ENCODE measurements at regions not wholly inside any gene's neighbourhood (a gene's known extent, or its start where the extent isn't known, plus 50 kb on each side); places are given as distances from the start of the nearest gene placed in this dataset.

DNA sequence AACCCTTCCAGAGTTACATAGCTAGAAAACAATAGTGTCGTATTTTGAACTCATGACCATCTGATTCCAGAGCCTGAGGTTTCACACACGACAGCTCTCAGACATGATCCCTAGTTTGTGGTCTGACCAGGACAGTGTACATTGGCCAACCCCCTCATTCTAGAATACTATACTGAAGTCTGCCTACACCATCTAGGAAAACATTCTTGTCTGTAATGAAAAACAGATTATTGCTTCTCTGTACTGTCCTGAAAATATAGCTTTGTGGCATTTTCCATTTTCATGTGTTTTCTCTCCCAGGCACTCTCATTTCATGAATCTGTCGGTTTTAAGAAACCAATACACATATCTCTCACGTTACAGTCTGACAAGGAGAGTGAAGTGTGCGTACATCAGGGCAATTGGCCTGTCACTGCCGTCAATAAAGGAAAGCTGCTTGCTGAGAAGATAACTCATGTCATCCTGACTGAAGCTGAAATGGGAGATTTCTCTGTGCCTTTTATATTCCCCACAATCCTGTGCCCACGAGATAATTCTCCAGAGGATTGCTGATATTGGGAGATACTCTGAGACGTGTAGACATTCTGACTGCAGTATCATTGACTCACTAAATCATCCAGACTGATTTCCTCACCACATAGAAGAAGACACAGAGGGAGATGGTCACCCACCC, 585.6 kb downstream of the PLPP3 start:
- no peaks in the 10 kb centered on the region for H3K27me3 ChIP-seq
- no peak overlapping the region for H3K4me2 ChIP-seq
- Mint-ChIP-seq H3K4me3 (no peak overlapping the region), H3K36me3 (no peaks in the 10 kb centered on the region), H3K4me1 (no peaks in the 10 kb centered on the region), H3K9me3 (peaks cover 6% of the 10 kb centered on the region), H3K27me3 (ENCODE audit: insufficient read depth, low read depth) (peaks cover 3% of the 10 kb centered on the region), H3K27ac (no peak overlapping the region)
- no peaks in the 10 kb centered on the region for H4K20me1 ChIP-seq (ENCODE audit: low read depth)
- H3K4me1 ChIP-seq: no peaks in the 10 kb centered on the region
- no peak overlapping the region for H3K9ac ChIP-seq
- H3K36me3 ChIP-seq: no peaks in the 10 kb centered on the region
- TF ChIP-seq, protein P1, sequence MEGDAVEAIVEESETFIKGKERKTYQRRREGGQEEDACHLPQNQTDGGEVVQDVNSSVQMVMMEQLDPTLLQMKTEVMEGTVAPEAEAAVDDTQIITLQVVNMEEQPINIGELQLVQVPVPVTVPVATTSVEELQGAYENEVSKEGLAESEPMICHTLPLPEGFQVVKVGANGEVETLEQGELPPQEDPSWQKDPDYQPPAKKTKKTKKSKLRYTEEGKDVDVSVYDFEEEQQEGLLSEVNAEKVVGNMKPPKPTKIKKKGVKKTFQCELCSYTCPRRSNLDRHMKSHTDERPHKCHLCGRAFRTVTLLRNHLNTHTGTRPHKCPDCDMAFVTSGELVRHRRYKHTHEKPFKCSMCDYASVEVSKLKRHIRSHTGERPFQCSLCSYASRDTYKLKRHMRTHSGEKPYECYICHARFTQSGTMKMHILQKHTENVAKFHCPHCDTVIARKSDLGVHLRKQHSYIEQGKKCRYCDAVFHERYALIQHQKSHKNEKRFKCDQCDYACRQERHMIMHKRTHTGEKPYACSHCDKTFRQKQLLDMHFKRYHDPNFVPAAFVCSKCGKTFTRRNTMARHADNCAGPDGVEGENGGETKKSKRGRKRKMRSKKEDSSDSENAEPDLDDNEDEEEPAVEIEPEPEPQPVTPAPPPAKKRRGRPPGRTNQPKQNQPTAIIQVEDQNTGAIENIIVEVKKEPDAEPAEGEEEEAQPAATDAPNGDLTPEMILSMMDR (IDR thresholded peaks at IDR 0.05): no peak
- TF ChIP-seq EZH2phosphoT487 (IDR thresholded peaks at IDR 0.05) (no peak), EZH2 (IDR thresholded peaks at IDR 0.05) (no peak)
- H3K27ac ChIP-seq: no peak overlapping the region
- H3F3A ChIP-seq (ENCODE audit: low read depth): no peaks in the 10 kb centered on the region
- H3K4me3 ChIP-seq: no peak overlapping the region
- no peak overlapping the region for H2AFZ ChIP-seq (replicated peaks)
- no peaks in the 10 kb centered on the region for H3K9me3 ChIP-seq (ENCODE audit: low read depth)
- no peaks in the 10 kb centered on the region for H3K79me2 ChIP-seq (ENCODE audit: low read depth)
- DNase-seq (ENCODE audit: low spot score): no peak

DNA sequence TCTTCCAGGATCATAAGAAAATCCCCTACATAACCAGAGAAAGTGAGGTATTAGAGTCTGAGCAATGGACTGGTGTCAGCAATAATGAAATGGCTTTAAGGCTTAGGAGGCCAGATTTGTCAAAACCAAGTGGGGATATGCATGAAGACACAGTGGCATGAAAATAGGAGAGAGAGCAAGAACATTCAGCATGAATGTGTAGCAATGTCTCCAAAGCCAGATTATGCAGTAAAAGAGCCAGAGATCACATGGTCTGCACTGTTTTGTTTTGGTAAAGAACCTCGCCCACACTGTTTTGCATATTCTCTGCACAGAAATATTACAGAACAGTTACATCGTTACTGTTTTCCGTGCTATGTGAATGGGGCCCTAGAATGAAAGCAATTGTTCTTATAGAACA, 589.4 kb downstream of the PLPP3 start:
- H4K20me1 ChIP-seq (ENCODE audit: low read depth): no peaks in the 10 kb centered on the region
- H3K9me3 Mint-ChIP-seq: no peaks in the 10 kb centered on the region
- no peak overlapping the region for H3K9ac ChIP-seq
- H3K4me1 Mint-ChIP-seq: peaks cover 5% of the 10 kb centered on the region
- no peaks in the 10 kb centered on the region for H3K27me3 Mint-ChIP-seq (ENCODE audit: insufficient read depth, low read depth)
- H3K36me3 Mint-ChIP-seq: no peaks in the 10 kb centered on the region
- no peak overlapping the region for H3K4me3 Mint-ChIP-seq
- no peaks in the 10 kb centered on the region for H3K27me3 ChIP-seq
- no peak overlapping the region for H3K27ac ChIP-seq
- no peaks in the 10 kb centered on the region for H3K36me3 ChIP-seq
- H3K9me3 ChIP-seq (ENCODE audit: low read depth): no peaks in the 10 kb centered on the region
- no peak overlapping the region for H3K4me3 ChIP-seq
- TF ChIP-seq, protein P1 (IDR thresholded peaks at IDR 0.05): no peak
- TF ChIP-seq EZH2phosphoT487 (IDR thresholded peaks at IDR 0.05): no peak
- TF ChIP-seq EZH2 (IDR thresholded peaks at IDR 0.05): no peak
- H3F3A ChIP-seq (ENCODE audit: low read depth): no peaks in the 10 kb centered on the region
- peaks cover 15% of the 10 kb centered on the region for H3K4me1 ChIP-seq
- no peaks in the 10 kb centered on the region for H3K79me2 ChIP-seq (ENCODE audit: low read depth)
- H3K4me2 ChIP-seq: no peak overlapping the region
- no peak for DNase-seq (ENCODE audit: low spot score)
- no peak overlapping the region for H2AFZ ChIP-seq (replicated peaks)
- no peak overlapping the region for H3K27ac Mint-ChIP-seq

DNA sequence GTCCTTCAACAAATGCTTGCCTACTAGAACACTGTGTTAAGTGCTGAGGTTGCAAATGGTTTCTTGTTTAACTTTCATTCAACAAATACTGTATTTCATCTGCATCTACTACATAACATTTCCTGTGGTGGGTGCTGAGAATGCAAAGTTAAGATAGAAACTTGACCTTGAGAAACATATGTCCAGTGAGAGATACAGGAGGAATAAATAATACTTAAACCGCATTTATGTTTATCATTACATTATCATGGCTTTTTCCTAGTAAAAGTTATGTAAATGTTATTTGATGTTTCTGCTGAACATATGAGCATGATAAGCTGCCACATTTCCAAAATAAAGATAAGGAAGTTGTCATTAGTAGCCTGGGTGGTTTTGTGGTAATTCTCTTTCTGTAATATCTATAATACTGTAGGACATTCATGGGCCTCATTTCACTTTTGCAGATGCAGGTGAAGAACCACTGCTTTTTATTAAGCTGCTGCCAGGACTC, 590.4 kb downstream of the PLPP3 start:
- H3K9me3 Mint-ChIP-seq: no peaks in the 10 kb centered on the region
- Histone ChIP-seq H3K27ac (no peak overlapping the region), H3K4me3 (no peak overlapping the region), H3F3A (ENCODE audit: low read depth) (no peaks in the 10 kb centered on the region), H3K27me3 (no peaks in the 10 kb centered on the region), H4K20me1 (ENCODE audit: low read depth) (no peaks in the 10 kb centered on the region), H3K4me2 (no peak overlapping the region), H3K4me1 (peaks cover 15% of the 10 kb centered on the region), H2AFZ (replicated peaks) (no peak overlapping the region), H3K9ac (no peak overlapping the region), H3K79me2 (ENCODE audit: low read depth) (no peaks in the 10 kb centered on the region), H3K36me3 (no peaks in the 10 kb centered on the region), H3K9me3 (ENCODE audit: low read depth) (no peaks in the 10 kb centered on the region)
- peaks cover 5% of the 10 kb centered on the region for H3K4me1 Mint-ChIP-seq
- DNase-seq (ENCODE audit: low spot score): no peak
- TF ChIP-seq EZH2phosphoT487 (IDR thresholded peaks at IDR 0.05) (no peak), EZH2 (IDR thresholded peaks at IDR 0.05) (no peak)
- TF ChIP-seq, protein P1 (IDR thresholded peaks at IDR 0.05): no peak
- no peak overlapping the region for H3K27ac Mint-ChIP-seq
- H3K4me3 Mint-ChIP-seq: no peak overlapping the region
- H3K36me3 Mint-ChIP-seq: no peaks in the 10 kb centered on the region
- no peaks in the 10 kb centered on the region for H3K27me3 Mint-ChIP-seq (ENCODE audit: insufficient read depth, low read depth)

All from neural progenitor cell (in vitro differentiated cells).